Liver (tissue), 3 donors: ENCODE measurements at regions not wholly inside any gene's neighbourhood (a gene's known extent, or its start where the extent isn't known, plus 50 kb on each side); places are given as distances from the start of the nearest gene placed in this dataset.

Experiments used
- ATF3 ChIP-seq: IDR thresholded peaks from 2 replicates; pipeline ENCODE4 v1.6.1; 2016; ENCODE audit warnings: antibody characterized with exemption
- FOXA2 ChIP-seq: IDR thresholded peaks from 2 replicates; pipeline ENCODE4 v1.6.1; 2016; ENCODE audit warnings: antibody characterized with exemption
- JUND ChIP-seq, 2 donors: IDR thresholded peaks; 2 replicates each; pipeline ENCODE4 v1.6.1; 2016; ENCODE audit warnings: antibody characterized with exemption in 2 of 2
- RXRA ChIP-seq, 2 donors: IDR thresholded peaks; 2 replicates each; pipeline ENCODE4 v1.6.1; 2017 to 2018; ENCODE audit warnings: antibody characterized with exemption in 2 of 2, mild to moderate bottlenecking in 1 of 2
- TF ChIP-seq, protein P1 (sequence below): fragments of 150-350 bp; IDR thresholded peaks from 2 replicates; pipeline ENCODE4 v1.5.1; 2017; ENCODE audit warnings: improper control_type of control experiment, low read depth, low read length; ENCODE audit not compliant: missing input control
- donor health status: healthy.
- donor health status: healthy.

DNA sequence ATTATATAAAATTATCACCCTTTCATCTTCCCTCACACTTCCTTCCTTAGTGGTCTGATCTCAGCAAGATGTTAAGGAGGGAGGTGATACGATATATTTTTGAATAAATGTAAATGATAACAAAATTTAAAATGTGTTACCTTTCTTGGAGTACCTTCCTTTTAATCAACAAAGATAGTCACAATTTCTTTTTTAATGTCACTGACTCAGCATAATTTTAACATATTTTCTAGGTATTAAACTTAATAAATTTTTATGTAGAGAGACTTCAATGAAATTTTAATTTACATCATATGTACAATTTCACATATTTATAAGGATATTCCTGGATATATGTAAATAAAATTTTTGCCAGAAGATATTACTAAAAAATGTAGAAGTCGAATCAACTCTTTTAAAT is 125.0 kb upstream of the FBN2 start:
- TF ChIP-seq, protein P1, sequence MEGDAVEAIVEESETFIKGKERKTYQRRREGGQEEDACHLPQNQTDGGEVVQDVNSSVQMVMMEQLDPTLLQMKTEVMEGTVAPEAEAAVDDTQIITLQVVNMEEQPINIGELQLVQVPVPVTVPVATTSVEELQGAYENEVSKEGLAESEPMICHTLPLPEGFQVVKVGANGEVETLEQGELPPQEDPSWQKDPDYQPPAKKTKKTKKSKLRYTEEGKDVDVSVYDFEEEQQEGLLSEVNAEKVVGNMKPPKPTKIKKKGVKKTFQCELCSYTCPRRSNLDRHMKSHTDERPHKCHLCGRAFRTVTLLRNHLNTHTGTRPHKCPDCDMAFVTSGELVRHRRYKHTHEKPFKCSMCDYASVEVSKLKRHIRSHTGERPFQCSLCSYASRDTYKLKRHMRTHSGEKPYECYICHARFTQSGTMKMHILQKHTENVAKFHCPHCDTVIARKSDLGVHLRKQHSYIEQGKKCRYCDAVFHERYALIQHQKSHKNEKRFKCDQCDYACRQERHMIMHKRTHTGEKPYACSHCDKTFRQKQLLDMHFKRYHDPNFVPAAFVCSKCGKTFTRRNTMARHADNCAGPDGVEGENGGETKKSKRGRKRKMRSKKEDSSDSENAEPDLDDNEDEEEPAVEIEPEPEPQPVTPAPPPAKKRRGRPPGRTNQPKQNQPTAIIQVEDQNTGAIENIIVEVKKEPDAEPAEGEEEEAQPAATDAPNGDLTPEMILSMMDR: no peak
- TF ChIP-seq FOXA2: no peak
- no peak for TF ChIP-seq RXRA (IDR thresholded peaks at IDR 0.05)
- no peak for TF ChIP-seq ATF3
- TF ChIP-seq JUND (IDR thresholded peaks at IDR 0.05): no peak
